ENCODE measurements at regions not wholly inside any gene's neighbourhood (a gene's known extent, or its start where the extent isn't known, plus 50 kb on each side); places are given as distances from the start of the nearest gene placed in this dataset.

GRCh38 chr1:90381598-90381997 lies 335.5 kb downstream of the BARHL2 start:
- POLR2A ChIA-PET: no interaction called here
- intact Hi-C loops (cut with micrococcal nuclease) (no loop called here), dilution Hi-C loops (cut with MboI; ENCODE audit: extremely low pct_ligation_motif_present, low sequenced_read_pairs) (no loop called here)
- Histone ChIP-seq H3K9ac (replicated peaks; ENCODE audit: extremely low read depth, insufficient read depth, low read length) (no peak overlapping the region), H3K4me3 (replicated peaks in 1 of 3; ENCODE audit: insufficient read depth in 1 of 3, low read depth in 1 of 3, low read length in 3 of 3) (no peak overlapping the region), H3K9me3 (replicated peaks; ENCODE audit: control insufficient read depth, insufficient read depth, low read length) (no peaks in the 10 kb centered on the region), H3K4me1 (ENCODE audit: control insufficient read depth, extremely low read depth, insufficient read depth, low read length) (no peaks in the 10 kb centered on the region), H2AFZ (ENCODE audit: low read depth, low read length) (no peak overlapping the region), H3K9me1 (replicated peaks; ENCODE audit: control insufficient read depth, extremely low read depth, insufficient read depth, low read length) (no peaks in the 10 kb centered on the region), H3K27ac (ENCODE audit: insufficient read depth, low read depth, low read length) (no peak overlapping the region), H3K4me2 (ENCODE audit: insufficient read depth, low read length) (no peak overlapping the region), H3K36me3 (ENCODE audit: control insufficient read depth in 2 of 2, extremely low read depth in 1 of 2, insufficient read depth in 2 of 2, low read length in 2 of 2) (no peaks in the 10 kb centered on the region), H3K27me3 (ENCODE audit: control insufficient read depth in 2 of 2, insufficient read depth in 2 of 2, low read length in 2 of 2) (peaks cover 0 to 5% of the 10 kb centered on the region in 2 experiments), H3K79me2 (ENCODE audit: control insufficient read depth, insufficient read depth, low read length) (no peaks in the 10 kb centered on the region), H4K20me1 (replicated peaks; ENCODE audit: control insufficient read depth, extremely low read depth, insufficient read depth, low read length) (no peaks in the 10 kb centered on the region)
- CTCF ChIA-PET: no interaction called here
- TF ChIP-seq POLR2A (IDR thresholded peaks at IDR 0.05; ENCODE audit: low read depth, low read length) (no peak), FOS (IDR thresholded peaks at IDR 0.05; ENCODE audit: borderline replicate concordance, insufficient read depth, low read length) (no peak), MAX (IDR thresholded peaks at IDR 0.05; ENCODE audit: insufficient read depth, insufficient read length) (no peak), JUN (IDR thresholded peaks at IDR 0.05; ENCODE audit: borderline replicate concordance, insufficient read depth, insufficient read length, low read depth) (no peak), CTCF (IDR thresholded peaks at IDR 0.05; ENCODE audit: extremely low read depth in 1 of 2, insufficient read depth in 1 of 2, low read depth in 1 of 2, low read length in 2 of 2) (no peak), GATA2 (IDR thresholded peaks at IDR 0.05; ENCODE audit: insufficient read depth, insufficient read length, low read depth, low read length) (no peak), EZH2 (IDR thresholded peaks at IDR 0.05; ENCODE audit: borderline replicate concordance, low read depth, low read length, severe bottlenecking) (no peak), MYC (IDR thresholded peaks at IDR 0.05; ENCODE audit: low read depth, low read length) (no peak), POLR2AphosphoS5 (IDR thresholded peaks at IDR 0.05; ENCODE audit: insufficient read depth, low read depth, low read length) (no peak)
- no TSS peak for BruUV-seq (replicated peaks)
- DNase-seq (ENCODE audit: low read depth, low spot score) (no peak), FAIRE-seq (no peak)

Measured in endothelial cell of umbilical vein (primary cell).